DMS53 treated with DMSO at 0.1 percent for 48 hours (cell line): ENCODE measurements at regions not wholly inside any gene's neighbourhood (a gene's known extent, or its start where the extent isn't known, plus 50 kb on each side); places are given as distances from the start of the nearest gene placed in this dataset.

Experiments
- DNase-seq: peaks from one replicate; lab custom pipeline; 2025; ENCODE audit not compliant: unreplicated experiment; lab: John Stamatoyannopoulos, UW

GRCh38 chr4:84441758-84442377 is 57.2 kb downstream of the NKX6-1 start:
- DNase-seq: no peak

- no peak for DNase-seq
Measured at GRCh38 chr4:84439996-84440395, 59.1 kb downstream of the NKX6-1 start.

DNA sequence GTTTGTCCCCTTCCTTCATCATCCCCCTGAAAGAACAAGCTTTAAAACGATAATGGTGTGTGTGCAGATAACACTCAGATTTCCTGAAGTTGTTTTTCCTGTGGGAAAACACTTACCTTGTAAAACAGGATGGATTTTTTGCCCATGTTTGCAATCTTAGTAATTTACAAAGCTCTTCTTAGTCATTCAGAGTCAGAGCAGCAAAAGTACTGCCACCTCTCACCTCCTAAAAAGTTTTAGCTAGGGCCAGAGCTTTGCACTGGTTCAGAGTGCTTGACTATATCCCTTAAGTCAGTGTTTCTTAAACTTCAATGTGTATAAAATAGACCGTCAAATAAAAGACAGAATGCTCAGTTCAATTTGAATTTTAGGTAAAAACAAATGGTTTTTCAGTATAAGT is 62.3 kb downstream of the NKX6-1 start:
- no peak for DNase-seq

DNA sequence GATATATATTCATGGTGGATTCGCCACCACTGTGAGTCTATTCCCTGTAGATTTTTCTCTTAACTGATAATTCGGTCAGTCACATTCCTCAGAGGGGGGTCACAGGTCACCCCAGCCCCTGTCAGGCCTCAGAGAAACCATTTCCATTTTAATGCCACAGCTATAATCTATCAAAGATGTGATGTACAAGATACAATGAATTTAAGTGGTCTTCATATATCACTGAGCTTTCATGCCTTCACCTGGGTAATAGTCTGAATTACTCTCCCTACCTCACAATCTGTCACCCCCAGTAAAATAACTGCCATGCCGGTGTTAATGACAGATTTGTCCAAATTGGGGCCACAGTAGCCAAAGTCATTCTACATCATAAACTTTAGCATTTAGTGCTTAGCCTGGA is 64.7 kb downstream of the NKX6-1 start:
- DNase-seq: no peak

- DNase-seq: no peak
Measured at GRCh38 chr4:84433633-84434222, 65.4 kb downstream of the NKX6-1 start.

DNA sequence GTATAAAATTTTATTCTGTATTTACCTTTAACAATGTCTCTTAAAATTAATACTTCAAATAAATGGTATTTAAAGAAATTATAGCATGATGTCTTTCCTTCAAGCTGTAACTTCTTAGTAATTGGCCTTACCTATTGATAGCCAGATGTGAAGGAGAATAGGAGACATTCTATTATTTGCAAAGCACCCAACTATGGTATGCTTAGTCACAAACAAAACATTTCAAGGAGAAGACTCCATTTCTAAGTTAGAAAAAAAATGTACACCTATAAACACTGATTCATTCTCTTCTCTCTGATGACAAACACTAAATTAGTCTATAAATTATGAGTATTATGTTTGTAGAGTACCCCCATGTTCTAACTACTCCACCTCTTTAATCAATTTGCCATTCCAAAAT is 66.4 kb downstream of the NKX6-1 start:
- no peak for DNase-seq

DNA sequence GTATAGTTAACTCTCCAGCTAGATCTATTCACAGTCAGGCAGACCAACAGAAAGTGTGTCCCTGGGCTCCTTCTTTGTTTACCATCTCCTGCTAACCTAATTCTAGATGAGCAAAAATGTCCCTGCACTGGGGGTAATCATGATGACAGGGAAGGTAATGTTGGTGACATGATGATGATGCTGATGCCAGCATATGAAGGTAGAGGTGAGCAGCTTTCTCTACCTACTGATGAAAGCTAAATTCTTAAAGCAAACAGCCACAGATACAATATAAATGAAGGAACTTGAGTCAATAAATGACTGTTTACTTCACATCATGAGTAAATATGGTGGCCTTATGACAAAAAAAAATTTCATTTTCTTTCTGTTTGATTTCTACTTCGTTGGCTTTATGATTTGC is 78.5 kb downstream of the NKX6-1 start:
- no peak for DNase-seq

- DNase-seq: no peak
Measured at GRCh38 chr4:84419201-84419600, 79.9 kb downstream of the NKX6-1 start.

- DNase-seq: peak; percentile 65
Measured at GRCh38 chr4:84417997-84418709, 80.9 kb downstream of the NKX6-1 start.

GRCh38 chr4:84413976-84414375 is 85.1 kb downstream of the NKX6-1 start:
- DNase-seq: no peak

DNA sequence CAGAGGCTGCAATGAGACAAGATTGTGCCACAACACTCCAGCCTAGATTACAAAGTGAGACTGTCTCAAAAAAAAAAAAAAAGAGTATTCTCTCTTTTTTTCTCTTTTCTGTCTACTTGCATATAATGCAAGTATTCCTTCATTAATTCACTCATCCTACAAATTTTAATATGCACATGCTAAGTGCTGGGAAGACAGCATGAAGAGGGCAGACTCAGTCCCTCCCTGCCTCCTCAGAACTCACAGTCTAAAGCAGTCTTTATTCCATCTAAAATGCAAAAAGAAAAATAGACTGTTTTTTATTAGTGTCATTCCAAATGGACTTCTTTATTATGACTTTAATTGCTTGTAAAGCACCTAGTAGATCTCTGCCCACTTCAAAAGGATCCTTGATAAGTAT is 85.6 kb downstream of the NKX6-1 start:
- no peak for DNase-seq

GRCh38 chr4:84412062-84412461 is 87.0 kb downstream of the NKX6-1 start:
- no peak for DNase-seq

GRCh38 chr4:84407554-84408407 is 91.3 kb downstream of the NKX6-1 start:
- DNase-seq: no peak

DNA sequence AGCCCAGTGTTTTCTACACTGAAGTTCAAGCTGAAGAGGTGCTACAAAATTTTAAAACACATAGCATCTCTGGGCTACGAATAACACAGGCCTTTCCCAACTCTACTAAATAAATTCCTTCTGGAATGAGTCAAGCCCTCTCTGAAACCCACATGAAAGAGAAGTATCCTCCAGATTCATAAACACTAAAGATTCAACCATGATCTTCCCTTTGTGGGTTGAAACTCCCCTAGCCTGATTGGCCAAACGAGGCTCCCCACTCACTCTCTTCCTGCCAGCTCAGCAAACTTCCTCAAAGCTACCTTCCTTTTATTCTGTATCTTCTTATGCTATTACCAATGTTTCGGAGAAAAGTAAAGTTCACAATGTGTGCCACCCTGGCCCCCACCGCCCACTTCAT is 95.4 kb downstream of the NKX6-1 start:
- DNase-seq: no peak

DNA sequence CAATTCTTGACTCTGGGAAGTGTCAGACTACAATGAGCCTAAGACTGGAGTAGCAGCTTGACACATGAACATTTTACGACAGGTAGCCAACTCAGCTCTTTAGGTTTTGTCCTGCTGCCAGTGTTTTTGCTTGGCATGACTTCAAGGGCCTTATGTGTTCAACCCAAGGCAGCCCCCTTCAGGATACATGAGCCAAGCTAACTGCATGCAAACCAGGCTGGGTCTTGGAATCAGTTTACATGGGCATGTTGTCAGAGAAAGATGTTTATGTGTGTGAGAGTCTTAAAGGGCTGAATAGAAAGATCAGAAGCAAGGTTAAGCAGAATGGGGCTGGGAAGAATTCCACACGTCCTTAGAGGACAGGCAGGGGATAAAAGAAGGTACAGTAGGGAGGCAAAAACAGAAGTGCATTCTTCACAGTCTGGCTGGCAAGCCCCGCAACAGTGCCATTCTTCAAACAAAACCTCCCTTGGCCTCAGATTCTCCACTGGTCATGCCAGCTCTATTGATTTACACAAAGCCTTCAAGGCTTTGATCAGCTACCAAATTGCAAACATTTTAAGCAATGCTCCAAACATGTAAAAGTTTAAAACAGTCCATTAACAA is 97.3 kb downstream of the NKX6-1 start:
- DNase-seq: no peak

DNA sequence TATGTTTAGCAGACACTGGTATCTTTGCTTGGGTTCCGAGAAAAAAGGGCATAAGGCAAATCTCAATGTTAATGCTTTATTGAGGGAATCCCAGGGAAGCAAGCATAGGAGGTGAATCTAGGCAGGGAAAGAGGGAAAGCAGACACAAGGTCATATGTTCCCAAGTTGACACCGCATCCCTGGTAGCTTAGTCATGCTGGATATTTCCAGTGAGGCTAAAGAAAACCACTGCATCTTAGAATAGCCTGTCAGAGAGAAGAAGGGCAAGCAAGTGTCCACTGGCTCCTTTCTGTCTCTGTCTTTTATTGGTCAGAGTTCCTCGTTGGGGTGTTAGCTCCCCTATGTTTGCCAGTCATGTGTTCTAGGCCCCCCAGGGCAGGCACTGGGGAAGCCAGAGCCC is 104.7 kb downstream of the NKX6-1 start:
- no peak for DNase-seq

DNA sequence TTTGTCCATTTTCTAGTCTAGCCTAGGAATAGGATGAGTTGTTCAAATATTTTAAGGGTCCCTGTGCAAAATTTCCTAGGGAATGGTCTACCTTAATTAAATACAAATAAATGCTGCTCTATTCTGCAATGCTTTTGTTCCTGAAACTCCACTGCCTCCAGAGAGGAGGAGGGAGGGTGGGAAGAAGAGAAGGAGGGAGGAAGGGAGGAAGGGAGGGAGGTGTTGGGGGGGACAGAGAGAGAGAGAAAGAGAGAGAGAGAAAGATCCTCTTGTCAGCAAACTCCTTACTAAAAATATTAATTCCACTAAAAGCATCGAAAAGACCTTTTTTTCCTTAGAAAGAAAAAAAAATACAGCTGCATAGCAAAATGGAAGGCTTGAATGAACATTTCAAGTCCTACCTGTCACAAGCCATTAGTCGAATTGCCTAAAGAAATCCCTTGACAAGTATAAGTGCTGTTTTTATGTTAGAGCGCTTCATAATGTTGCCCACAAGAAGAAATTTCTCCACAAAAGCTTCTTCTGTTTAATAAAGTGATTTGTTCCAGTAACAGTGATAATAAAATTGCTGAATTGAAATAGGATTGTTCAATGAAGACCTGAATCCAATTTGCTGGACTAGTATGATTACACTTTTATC is 106.0 kb downstream of the NKX6-1 start:
- no peak for DNase-seq

- no peak for DNase-seq
Measured at GRCh38 chr4:84389406-84389805, 109.7 kb downstream of the NKX6-1 start.

GRCh38 chr4:84385203-84385602 is 113.9 kb downstream of the NKX6-1 start:
- no peak for DNase-seq

- DNase-seq: no peak
Measured at GRCh38 chr4:84384801-84385200, 114.3 kb downstream of the NKX6-1 start.

DNA sequence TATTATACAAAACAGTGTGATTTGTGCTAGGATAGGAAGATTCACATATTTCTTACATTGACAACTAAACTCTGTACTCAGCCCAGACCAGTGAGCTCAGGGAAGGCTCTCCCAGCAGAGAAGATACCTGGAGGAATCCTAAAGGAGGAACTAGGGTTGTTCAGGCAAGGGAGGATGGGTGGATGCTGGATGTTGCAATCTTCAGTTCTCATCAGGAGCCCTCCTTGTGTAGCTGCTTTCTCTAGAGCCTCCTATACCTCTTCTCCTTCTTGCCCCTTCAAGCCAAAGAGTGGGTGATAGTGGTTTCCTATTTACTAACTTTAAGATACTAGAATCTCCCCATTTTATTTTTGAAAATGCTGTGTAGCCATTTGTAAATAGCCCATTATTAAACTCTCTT is 117.3 kb downstream of the NKX6-1 start:
- DNase-seq: no peak
